ENCODE measurements at regions not wholly inside any gene's neighbourhood (a gene's known extent, or its start where the extent isn't known, plus 50 kb on each side); places are given as distances from the start of the nearest gene placed in this dataset.

DNA sequence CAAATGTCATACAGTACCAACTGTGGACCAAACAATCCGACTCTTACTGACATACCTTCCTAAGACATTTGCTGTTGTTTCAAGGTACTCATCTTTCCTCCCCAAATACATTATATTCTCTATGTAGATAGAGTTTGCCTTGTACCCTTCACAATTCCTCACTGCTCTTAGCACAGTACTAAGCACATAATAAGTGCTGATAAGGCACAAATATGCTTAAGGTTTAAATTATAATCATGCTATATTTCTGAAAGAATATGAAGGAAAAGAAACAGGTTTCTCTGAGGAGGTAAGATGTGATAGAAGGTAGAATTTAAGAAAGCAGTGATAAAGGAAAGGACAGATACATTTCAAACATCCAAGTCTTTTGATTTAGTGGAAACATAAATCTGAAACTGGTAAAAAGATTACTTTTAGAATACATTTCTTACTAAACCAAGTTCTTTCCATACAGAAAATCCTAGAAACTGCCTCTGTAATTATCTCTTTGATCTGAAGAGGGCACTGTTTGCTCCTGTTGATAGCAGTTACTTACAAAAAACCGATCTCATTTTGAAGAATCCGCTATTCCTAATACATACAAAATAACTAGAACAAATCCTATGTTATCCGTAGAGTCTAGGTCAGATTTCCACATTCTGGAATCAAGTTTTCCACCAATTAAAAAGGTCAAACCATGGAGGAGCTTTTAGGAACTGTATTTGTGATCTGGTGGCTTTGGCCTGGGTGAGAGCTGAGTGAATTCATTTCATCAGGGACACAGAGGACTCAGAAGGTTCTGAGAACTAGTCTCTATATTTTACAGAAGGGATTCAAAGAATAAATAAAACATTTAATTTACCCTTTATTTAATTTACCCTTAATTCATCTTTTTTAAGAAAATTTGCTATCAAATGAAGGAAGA is 311.9 kb downstream of the DAD1 start:
- Histone ChIP-seq H3K4me3 (ENCODE audit: low read depth, low read length) (no peak overlapping the region), H3K36me3 (no peaks in the 10 kb centered on the region), H3K27ac (no peak overlapping the region), H3K9me3 (ENCODE audit: severe bottlenecking) (no peaks in the 10 kb centered on the region), H3K27me3 (ENCODE audit: insufficient read depth, low read depth, severe bottlenecking) (peaks cover 87% of the 10 kb centered on the region)
- DNase-seq = no peak
- TF ChIP-seq, protein P1, sequence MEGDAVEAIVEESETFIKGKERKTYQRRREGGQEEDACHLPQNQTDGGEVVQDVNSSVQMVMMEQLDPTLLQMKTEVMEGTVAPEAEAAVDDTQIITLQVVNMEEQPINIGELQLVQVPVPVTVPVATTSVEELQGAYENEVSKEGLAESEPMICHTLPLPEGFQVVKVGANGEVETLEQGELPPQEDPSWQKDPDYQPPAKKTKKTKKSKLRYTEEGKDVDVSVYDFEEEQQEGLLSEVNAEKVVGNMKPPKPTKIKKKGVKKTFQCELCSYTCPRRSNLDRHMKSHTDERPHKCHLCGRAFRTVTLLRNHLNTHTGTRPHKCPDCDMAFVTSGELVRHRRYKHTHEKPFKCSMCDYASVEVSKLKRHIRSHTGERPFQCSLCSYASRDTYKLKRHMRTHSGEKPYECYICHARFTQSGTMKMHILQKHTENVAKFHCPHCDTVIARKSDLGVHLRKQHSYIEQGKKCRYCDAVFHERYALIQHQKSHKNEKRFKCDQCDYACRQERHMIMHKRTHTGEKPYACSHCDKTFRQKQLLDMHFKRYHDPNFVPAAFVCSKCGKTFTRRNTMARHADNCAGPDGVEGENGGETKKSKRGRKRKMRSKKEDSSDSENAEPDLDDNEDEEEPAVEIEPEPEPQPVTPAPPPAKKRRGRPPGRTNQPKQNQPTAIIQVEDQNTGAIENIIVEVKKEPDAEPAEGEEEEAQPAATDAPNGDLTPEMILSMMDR (IDR thresholded peaks at IDR 0.05; ENCODE audit: low read depth, low read length) = peak; percentile 19; the same call in 1 of the 2 replicates

DNA sequence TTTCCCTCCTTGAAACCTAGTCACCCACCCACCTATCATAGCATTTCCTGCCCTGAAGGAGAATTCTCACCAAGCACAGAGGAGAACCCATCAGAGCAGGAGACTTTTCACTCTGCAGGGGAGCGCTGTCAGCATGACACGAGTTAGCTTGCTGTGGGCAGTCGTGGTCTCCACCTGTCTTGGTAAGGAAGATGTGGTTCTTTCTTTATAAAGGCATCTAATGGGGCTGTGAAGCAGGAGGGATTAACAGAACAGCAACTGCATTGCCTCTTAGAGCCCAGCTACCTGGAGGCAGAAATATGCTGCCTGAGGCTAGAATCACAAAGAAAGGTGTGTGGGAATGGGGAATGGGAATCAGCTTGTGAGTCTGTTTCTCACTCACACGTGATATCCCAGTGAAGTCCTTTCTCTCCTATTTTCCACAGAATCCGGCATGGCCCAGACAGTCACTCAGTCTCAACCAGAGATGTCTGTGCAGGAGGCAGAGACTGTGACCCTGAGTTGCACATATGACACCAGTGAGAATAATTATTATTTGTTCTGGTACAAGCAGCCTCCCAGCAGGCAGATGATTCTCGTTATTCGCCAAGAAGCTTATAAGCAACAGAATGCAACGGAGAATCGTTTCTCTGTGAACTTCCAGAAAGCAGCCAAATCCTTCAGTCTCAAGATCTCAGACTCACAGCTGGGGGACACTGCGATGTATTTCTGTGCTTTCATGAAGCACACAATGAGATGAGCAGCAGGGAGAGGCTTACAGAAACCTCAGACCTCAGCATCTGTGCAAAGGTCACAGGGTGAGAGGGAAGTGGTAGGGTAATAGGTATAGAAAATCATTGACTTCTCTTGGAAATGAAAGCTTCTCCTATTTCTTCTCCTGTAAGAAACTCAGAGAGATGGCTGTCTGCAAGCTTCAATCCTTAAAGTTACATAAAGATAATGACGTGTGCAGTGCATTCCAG is 316.9 kb downstream of the DAD1 start:
- no peaks in the 10 kb centered on the region for H3K9me3 ChIP-seq (ENCODE audit: severe bottlenecking)
- H3K27me3 ChIP-seq (ENCODE audit: insufficient read depth, low read depth, severe bottlenecking) = peaks cover 84% of the 10 kb centered on the region
- no peak overlapping the region for H3K27ac ChIP-seq
- H3K36me3 ChIP-seq = no peaks in the 10 kb centered on the region
- TF ChIP-seq, protein P1 (IDR thresholded peaks at IDR 0.05; ENCODE audit: low read depth, low read length) = no peak
- no peak overlapping the region for H3K4me3 ChIP-seq (ENCODE audit: low read depth, low read length)
- no peak for DNase-seq

DNA sequence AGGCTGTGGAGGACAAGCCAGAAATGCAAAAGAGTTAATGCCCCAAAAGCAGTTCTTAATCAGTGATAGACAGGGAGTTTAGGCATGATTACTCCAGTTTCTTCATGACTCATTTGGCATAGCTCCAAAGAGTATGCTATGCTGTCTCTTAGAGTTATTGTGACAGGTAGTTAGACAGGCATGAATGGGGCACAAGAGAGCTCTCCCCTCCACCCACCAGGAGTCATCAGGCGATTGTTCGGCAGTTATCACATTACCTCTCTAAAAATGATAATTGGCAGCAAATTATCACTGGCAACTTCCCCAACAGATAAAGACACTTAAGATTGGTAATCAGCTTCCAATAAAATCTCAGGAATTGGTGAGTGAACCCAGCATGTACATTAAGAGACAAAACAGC is 320.1 kb downstream of the DAD1 start:
- H3K27me3 ChIP-seq (ENCODE audit: insufficient read depth, low read depth, severe bottlenecking) = peaks cover 85% of the 10 kb centered on the region
- no peak overlapping the region for H3K4me3 ChIP-seq (ENCODE audit: low read depth, low read length)
- H3K27ac ChIP-seq = no peak overlapping the region
- no peaks in the 10 kb centered on the region for H3K9me3 ChIP-seq (ENCODE audit: severe bottlenecking)
- TF ChIP-seq, protein P1 (IDR thresholded peaks at IDR 0.05; ENCODE audit: low read depth, low read length) = no peak
- H3K36me3 ChIP-seq = no peaks in the 10 kb centered on the region
- no peak for DNase-seq

DNA sequence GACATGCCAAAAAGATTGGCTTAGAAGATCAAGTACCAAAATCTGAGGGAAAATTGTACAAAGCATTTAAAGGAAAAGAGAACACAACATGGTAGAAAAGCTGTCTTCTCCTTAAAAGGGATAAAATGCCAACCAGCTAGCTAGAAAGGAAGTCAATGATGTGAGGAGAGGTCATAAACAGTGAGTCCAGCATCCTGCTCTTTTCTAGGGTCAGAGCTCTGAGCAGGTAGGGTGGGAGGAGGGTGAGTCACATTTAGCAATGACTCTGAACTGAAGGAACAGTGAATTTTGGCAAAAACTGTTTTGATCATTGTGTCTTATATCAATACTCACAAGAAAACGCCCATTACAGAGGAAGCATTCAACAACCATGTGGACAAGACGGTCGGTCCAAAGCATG is 322.3 kb downstream of the DAD1 start:
- DNase-seq = no peak
- H3K36me3 ChIP-seq = no peaks in the 10 kb centered on the region
- TF ChIP-seq, protein P1 (IDR thresholded peaks at IDR 0.05; ENCODE audit: low read depth, low read length) = no peak
- no peak overlapping the region for H3K4me3 ChIP-seq (ENCODE audit: low read depth, low read length)
- H3K27me3 ChIP-seq (ENCODE audit: insufficient read depth, low read depth, severe bottlenecking) = peaks cover 78% of the 10 kb centered on the region
- no peak overlapping the region for H3K27ac ChIP-seq
- no peaks in the 10 kb centered on the region for H3K9me3 ChIP-seq (ENCODE audit: severe bottlenecking)

DNA sequence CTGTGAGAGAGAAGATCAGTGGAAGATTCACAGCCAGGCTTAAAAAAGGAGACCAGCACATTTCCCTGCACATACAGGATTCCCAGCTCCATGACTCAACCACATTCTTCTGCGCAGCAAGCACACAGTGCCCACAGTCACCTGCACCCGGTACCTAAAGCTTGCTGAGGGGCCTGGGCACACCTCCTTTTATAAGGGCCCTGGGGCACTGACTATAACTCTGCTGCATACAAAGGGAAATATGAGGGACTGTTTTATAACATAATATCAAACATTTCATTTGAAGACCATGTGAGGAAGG is 322.9 kb downstream of the DAD1 start:
- Histone ChIP-seq H3K36me3 (no peaks in the 10 kb centered on the region), H3K27ac (no peak overlapping the region), H3K9me3 (ENCODE audit: severe bottlenecking) (no peaks in the 10 kb centered on the region), H3K4me3 (ENCODE audit: low read depth, low read length) (no peak overlapping the region), H3K27me3 (ENCODE audit: insufficient read depth, low read depth, severe bottlenecking) (peaks cover 81% of the 10 kb centered on the region)
- DNase-seq = no peak
- TF ChIP-seq, protein P1 (IDR thresholded peaks at IDR 0.05; ENCODE audit: low read depth, low read length) = no peak
